Choroid plexus epithelial cell (primary cell): ENCODE measurements at regions not wholly inside any gene's neighbourhood (a gene's known extent, or its start where the extent isn't known, plus 50 kb on each side); places are given as distances from the start of the nearest gene placed in this dataset.
"Not testable (repeated sequence)": the region's sequence is repeated elsewhere in the genome, so short reads cannot be mapped to it uniquely, and the experiment has no call there.

Experiments
- DNase-seq: peaks from one replicate; pipeline ENCODE4 v3.0.0-alpha.2; 2010; ENCODE audit warnings: low read depth
- H3K4me3 ChIP-seq: 2 replicates; pipeline ENCODE4 v1.5.1; 2011; ENCODE audit warnings: low read depth, mild to moderate bottlenecking, control low read depth, low read length, moderate library complexity
- CTCF ChIP-seq: conservative IDR thresholded peaks from 2 replicates; pipeline ENCODE4 v1.5.1; 2011; ENCODE audit warnings: low read depth, mild to moderate bottlenecking, control low read depth, inconsistent platforms, low read length, moderate library complexity

- no peak for DNase-seq
- no peak for TF ChIP-seq CTCF
- H3K4me3 ChIP-seq, result no peak overlapping the region
Observed at GRCh38 chr3:94617312-94617711, 554.5 kb downstream of the NSUN3 start.

DNA sequence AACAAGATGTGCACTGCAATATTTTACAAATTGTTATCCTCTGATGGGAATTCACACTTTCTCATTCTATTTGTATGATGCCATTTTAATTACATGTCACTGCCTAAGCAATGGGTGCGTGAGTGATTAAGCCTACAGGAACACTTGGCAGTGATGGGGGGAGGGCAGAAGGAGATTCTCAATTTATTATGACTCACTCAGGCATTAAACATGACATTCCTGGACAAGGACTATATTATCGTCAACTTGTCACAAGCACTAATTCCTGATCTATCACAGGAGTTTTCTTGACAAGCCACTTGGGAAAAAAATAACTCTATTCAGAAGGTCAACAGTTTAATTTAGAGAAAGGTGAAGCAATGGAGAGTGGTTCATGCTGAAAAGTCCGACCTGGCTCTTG, 556.8 kb downstream of the NSUN3 start:
- H3K4me3 ChIP-seq, result no peak overlapping the region
- no peak for TF ChIP-seq CTCF
- no peak for DNase-seq

DNA sequence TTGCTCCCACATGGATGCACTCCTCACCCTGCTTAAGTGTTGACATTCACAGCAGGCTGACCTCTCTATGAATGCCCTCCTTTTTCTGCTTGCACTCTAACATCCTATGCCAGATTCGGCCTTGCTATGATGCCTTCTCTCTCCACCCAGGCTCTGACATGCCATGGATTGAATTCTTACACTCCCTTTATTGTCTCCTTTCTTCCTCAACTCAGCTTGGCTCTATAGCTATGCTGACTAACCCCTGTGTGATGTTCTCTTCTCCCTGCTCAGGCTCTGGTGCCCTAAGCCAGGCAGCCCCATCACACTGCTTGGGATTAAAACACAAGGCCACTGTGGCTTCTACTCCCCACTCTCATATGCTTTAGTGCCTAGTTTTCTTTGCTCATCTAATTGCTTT, 563.7 kb downstream of the NSUN3 start:
- no peak for TF ChIP-seq CTCF

GRCh38 chr3:94627689-94628088, 564.8 kb downstream of the NSUN3 start:
- H3K4me3 ChIP-seq, result no peak overlapping the region
- no peak for TF ChIP-seq CTCF
- no peak for DNase-seq

More for the DNA sequence above, 563.7 kb downstream of the NSUN3 start:
- H3K4me3 ChIP-seq, result no peak overlapping the region
- DNase-seq, result no peak

DNA sequence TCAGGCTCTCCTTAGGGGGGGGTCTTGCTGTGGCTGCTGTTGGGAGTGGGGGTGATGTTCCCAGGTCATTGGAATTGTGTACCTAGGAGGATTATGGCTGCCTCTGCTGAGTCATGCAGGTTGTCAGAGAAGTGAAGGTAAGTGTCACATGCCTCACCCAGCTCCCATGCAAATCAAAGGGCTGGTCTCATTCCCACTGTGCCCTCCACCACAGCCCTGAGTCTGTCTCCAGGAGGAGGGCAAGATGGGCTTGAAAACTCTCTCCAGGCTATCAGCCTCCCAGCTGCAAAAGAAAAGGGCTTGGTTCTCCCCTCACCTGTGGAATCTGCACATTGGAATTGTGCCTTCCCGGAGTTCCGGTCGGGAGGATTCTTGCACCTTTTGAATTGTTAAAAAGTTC, 580.5 kb downstream of the NSUN3 start:
- TF ChIP-seq CTCF, result no peak
- H3K4me3 ChIP-seq, result no peak overlapping the region
- no peak for DNase-seq

DNA sequence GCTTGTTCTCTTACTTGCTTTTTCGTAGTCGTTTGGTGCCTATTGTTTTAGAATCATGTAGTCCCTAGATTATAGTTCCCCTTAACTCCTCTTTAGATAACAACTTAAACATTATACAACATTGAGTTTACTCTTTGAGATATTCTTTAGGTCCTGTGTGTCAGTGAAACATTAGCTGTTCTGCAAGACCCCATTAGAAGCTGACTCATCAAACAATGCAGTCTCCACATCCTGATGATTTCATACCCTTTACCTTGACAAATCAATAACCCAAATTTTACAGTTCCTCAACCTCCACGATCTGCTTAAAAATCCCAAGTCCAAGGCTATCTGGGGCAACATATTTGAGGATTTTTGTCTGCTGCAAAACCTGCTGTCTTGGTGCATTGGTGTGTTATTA, 582.9 kb downstream of the NSUN3 start:
- TF ChIP-seq CTCF, result no peak

DNA sequence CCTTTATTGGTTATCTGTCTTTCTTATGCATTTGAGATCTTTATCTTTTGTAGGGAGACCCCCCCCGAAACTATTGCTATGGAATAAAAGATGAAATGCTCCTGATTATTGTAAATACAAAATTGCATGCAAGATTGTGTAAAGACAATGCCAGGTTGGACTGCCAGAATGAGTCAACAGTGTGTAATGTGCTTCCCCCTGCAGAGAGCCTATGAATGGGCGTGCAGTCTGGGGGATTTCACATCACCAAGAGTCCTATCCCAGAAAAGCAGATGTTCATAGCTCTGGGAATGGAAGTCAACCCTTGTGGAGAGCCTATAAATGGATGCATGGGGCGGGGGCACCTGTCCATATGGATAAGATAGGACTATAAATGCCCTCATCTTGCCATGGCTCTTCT, 584.3 kb downstream of the NSUN3 start:
- peak; percentile 9 for DNase-seq
- TF ChIP-seq CTCF, result no peak
- no peak overlapping the region for H3K4me3 ChIP-seq

More for the DNA sequence above, 582.9 kb downstream of the NSUN3 start:
- DNase-seq, result no peak
- no peak overlapping the region for H3K4me3 ChIP-seq

DNA sequence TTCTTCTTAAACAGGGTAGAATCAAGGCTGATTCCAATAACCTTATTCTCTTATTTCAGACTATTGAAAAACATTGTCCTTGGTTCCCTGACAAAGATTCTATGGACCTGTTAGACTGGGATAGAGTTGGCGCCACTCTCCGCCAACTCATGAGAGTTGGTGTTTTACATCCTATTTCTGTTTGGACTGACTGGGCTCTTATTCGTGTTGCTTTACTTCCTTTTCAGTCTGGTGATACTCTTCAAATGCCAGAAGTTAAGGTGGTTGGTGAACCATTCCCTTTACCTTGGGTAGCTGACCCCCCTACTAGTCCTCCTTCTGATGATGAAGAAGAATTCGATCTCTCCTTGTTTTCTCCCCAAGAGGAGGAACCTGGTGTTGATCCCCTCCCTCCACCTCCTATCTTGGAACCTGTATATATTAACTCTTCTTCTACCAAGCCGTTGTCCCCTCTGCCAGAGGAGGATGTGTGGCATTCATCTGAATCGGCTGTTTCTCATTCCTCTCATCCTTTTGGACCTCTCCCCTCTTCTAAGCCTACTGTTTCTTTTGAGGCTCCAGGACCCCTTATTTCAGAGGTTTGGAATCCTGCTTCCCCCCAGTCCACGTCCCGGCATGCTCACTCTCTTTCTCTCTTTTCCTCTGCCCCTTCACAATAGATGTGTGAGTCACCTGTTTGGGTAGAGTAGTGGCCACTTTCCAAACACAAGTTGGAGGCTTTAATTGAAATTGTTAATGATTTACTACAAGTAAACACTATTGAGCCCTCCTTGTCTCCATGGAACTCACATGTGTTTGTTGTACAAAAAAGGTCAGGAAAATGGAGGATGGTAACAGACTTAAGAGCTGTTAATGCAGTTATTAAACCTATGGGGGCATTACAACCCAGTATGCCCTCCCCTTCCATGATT, 585.7 kb downstream of the NSUN3 start:
- DNase-seq, H3K4me3 ChIP-seq: not testable (repeated sequence)
